ENCODE measurements at regions not wholly inside any gene's neighbourhood (a gene's known extent, or its start where the extent isn't known, plus 50 kb on each side); places are given as distances from the start of the nearest gene placed in this dataset.

DNA sequence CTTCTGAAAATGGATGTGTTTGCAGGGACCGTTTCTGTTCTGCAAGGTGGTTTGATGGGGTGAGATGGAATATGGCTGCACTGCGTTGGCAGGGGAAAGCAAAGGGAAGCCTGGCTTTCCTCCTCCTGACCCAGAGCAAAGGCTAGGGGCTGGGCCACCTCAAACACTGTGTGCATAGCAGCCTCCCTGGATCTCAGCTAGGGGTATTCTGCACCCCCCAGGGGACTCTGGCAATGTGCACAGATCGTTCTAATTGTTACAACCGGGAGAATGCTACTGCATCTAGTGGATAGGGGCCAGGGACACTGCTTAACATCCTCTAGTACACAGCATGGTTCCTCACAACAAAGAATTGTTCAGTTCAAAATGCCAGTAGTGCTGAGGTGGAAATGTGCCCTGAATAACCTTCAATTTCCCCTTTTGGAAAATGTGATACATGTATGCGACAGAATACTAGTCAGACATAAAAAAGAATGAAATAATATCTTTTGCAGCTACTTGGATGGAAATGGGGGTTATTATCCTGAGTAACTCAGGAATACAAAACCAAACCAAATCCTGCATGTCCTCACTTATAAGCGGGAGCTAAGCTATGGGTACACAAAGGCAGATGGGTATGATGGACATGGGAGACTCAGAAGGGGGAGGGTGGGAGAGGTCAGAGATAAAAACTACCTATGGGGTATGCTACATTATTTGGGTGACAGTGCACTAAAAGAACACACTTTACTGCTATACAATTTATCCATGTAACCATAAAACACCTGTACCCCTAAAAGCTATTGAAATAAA, 671.2 kb downstream of the UQCRFS1 start:
- Mint-ChIP-seq H3K27ac (no peak overlapping the region), H3K9me3 (peaks cover 16% of the 10 kb centered on the region), H3K4me1 (peaks cover 15% of the 10 kb centered on the region), H3K27me3 (ENCODE audit: low read depth) (no peaks in the 10 kb centered on the region), H3K4me3 (no peak overlapping the region), H3K36me3 (peaks cover 17% of the 10 kb centered on the region)
- ATAC-seq, result no peak
- ChIA-PET POLR2A (no interaction called here), CTCF (interaction anchor here (0.9 to 1.5 kb wide), 2 partner anchors 19 to 92 kb away, joined by 3 to 5 read pairs; no protein-coding TSS in a partner anchor)
- no peak for DNase-seq (ENCODE audit: low spot score)
- TF ChIP-seq, protein P1, sequence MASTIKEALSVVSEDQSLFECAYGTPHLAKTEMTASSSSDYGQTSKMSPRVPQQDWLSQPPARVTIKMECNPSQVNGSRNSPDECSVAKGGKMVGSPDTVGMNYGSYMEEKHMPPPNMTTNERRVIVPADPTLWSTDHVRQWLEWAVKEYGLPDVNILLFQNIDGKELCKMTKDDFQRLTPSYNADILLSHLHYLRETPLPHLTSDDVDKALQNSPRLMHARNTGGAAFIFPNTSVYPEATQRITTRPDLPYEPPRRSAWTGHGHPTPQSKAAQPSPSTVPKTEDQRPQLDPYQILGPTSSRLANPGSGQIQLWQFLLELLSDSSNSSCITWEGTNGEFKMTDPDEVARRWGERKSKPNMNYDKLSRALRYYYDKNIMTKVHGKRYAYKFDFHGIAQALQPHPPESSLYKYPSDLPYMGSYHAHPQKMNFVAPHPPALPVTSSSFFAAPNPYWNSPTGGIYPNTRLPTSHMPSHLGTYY (CRISPR knock-in tag; IDR thresholded peaks at IDR 0.05), result no peak
- TF ChIP-seq CREM (CRISPR knock-in tag; IDR thresholded peaks at IDR 0.05) (no peak), AFF4 (CRISPR knock-in tag; IDR thresholded peaks at IDR 0.05; ENCODE audit: borderline replicate concordance) (no peak), TP53 (CRISPR knock-in tag; IDR thresholded peaks at IDR 0.05) (no peak), ATF6 (CRISPR knock-in tag; IDR thresholded peaks at IDR 0.05) (no peak), ZNF416 (CRISPR knock-in tag; IDR thresholded peaks at IDR 0.05) (no peak), PRRX2 (CRISPR knock-in tag; IDR thresholded peaks at IDR 0.05) (no peak), MAX (CRISPR knock-in tag; IDR thresholded peaks at IDR 0.05) (no peak), MYBL2 (CRISPR knock-in tag; IDR thresholded peaks at IDR 0.05) (no peak), FOXP1 (CRISPR knock-in tag; IDR thresholded peaks at IDR 0.05; ENCODE audit: borderline replicate concordance) (no peak), NR2C2 (CRISPR knock-in tag; IDR thresholded peaks at IDR 0.05) (no peak), SOX15 (CRISPR knock-in tag; IDR thresholded peaks at IDR 0.05) (no peak), ZNF219 (CRISPR knock-in tag; IDR thresholded peaks at IDR 0.05; ENCODE audit: borderline replicate concordance) (no peak), JUN (CRISPR knock-in tag; IDR thresholded peaks at IDR 0.05) (no peak), ZNF281 (CRISPR knock-in tag; IDR thresholded peaks at IDR 0.05) (no peak), HMGA2 (CRISPR knock-in tag; IDR thresholded peaks at IDR 0.05) (no peak)
- TF ChIP-seq, protein P2, sequence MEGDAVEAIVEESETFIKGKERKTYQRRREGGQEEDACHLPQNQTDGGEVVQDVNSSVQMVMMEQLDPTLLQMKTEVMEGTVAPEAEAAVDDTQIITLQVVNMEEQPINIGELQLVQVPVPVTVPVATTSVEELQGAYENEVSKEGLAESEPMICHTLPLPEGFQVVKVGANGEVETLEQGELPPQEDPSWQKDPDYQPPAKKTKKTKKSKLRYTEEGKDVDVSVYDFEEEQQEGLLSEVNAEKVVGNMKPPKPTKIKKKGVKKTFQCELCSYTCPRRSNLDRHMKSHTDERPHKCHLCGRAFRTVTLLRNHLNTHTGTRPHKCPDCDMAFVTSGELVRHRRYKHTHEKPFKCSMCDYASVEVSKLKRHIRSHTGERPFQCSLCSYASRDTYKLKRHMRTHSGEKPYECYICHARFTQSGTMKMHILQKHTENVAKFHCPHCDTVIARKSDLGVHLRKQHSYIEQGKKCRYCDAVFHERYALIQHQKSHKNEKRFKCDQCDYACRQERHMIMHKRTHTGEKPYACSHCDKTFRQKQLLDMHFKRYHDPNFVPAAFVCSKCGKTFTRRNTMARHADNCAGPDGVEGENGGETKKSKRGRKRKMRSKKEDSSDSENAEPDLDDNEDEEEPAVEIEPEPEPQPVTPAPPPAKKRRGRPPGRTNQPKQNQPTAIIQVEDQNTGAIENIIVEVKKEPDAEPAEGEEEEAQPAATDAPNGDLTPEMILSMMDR (IDR thresholded peaks at IDR 0.05), result no peak
- TF ChIP-seq, protein P3, sequence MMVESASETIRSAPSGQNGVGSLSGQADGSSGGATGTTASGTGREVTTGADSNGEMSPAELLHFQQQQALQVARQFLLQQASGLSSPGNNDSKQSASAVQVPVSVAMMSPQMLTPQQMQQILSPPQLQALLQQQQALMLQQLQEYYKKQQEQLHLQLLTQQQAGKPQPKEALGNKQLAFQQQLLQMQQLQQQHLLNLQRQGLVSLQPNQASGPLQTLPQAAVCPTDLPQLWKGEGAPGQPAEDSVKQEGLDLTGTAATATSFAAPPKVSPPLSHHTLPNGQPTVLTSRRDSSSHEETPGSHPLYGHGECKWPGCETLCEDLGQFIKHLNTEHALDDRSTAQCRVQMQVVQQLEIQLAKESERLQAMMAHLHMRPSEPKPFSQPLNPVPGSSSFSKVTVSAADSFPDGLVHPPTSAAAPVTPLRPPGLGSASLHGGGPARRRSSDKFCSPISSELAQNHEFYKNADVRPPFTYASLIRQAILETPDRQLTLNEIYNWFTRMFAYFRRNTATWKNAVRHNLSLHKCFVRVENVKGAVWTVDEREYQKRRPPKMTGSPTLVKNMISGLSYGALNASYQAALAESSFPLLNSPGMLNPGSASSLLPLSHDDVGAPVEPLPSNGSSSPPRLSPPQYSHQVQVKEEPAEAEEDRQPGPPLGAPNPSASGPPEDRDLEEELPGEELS (CRISPR knock-in tag; IDR thresholded peaks at IDR 0.05), result no peak
- TF ChIP-seq, protein P4, sequence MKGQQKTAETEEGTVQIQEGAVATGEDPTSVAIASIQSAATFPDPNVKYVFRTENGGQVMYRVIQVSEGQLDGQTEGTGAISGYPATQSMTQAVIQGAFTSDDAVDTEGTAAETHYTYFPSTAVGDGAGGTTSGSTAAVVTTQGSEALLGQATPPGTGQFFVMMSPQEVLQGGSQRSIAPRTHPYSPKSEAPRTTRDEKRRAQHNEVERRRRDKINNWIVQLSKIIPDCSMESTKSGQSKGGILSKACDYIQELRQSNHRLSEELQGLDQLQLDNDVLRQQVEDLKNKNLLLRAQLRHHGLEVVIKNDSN (CRISPR knock-in tag; IDR thresholded peaks at IDR 0.05), result no peak

Measured in WTC11 (cell line).